ENCODE measurements at regions not wholly inside any gene's neighbourhood (a gene's known extent, or its start where the extent isn't known, plus 50 kb on each side); places are given as distances from the start of the nearest gene placed in this dataset.
"Not testable (repeated sequence)": the region's sequence is repeated elsewhere in the genome, so short reads cannot be mapped to it uniquely, and the experiment has no call there.

GRCh38 chr2:128613876-128614275 lies 295.2 kb upstream of the HS6ST1 start:
- no peaks in the 10 kb centered on the region for H3K36me3 ChIP-seq (ENCODE audit: insufficient read depth, low read length, poor library complexity, severe bottlenecking)
- DNase-seq (ENCODE audit: low spot score) = no peak
- ChIA-PET POLR2A (ENCODE audit: low non-redundant PET) (no interaction called here), CTCF (interaction anchor here (0.6 kb wide), 1 partner anchor 83 kb away, joined by 3 read pairs; no protein-coding TSS in a partner anchor)
- H3K4me1 ChIP-seq (ENCODE audit: insufficient read depth, low read length, poor library complexity, severe bottlenecking) = no peaks in the 10 kb centered on the region
- no peaks in the 10 kb centered on the region for H3K27me3 ChIP-seq (replicated peaks; ENCODE audit: insufficient read depth, low read depth, low read length, poor library complexity)
- intact Hi-C loops (cut with micrococcal nuclease; ENCODE audit: unreplicated experiment) = no loop called here
- no peak overlapping the region for H3K27ac ChIP-seq (ENCODE audit: low read depth, low read length, poor library complexity, severe bottlenecking)
- no peak overlapping the region for H3K4me3 ChIP-seq (ENCODE audit: low read depth, low read length, poor library complexity, severe bottlenecking)
- no peak for TF ChIP-seq EZH2 (IDR thresholded peaks at IDR 0.05; ENCODE audit: borderline replicate concordance, low read depth, low read length, poor library complexity, severe bottlenecking)
- TF ChIP-seq, protein P1, sequence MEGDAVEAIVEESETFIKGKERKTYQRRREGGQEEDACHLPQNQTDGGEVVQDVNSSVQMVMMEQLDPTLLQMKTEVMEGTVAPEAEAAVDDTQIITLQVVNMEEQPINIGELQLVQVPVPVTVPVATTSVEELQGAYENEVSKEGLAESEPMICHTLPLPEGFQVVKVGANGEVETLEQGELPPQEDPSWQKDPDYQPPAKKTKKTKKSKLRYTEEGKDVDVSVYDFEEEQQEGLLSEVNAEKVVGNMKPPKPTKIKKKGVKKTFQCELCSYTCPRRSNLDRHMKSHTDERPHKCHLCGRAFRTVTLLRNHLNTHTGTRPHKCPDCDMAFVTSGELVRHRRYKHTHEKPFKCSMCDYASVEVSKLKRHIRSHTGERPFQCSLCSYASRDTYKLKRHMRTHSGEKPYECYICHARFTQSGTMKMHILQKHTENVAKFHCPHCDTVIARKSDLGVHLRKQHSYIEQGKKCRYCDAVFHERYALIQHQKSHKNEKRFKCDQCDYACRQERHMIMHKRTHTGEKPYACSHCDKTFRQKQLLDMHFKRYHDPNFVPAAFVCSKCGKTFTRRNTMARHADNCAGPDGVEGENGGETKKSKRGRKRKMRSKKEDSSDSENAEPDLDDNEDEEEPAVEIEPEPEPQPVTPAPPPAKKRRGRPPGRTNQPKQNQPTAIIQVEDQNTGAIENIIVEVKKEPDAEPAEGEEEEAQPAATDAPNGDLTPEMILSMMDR (conservative IDR thresholded peaks at IDR 0.05; ENCODE audit: low read depth, low read length) = no peak
- no peaks in the 10 kb centered on the region for H3K9me3 ChIP-seq (ENCODE audit: low read depth, low read length, poor library complexity, severe bottlenecking)
- BruUV-seq (replicated peaks) = no TSS peak

DNA sequence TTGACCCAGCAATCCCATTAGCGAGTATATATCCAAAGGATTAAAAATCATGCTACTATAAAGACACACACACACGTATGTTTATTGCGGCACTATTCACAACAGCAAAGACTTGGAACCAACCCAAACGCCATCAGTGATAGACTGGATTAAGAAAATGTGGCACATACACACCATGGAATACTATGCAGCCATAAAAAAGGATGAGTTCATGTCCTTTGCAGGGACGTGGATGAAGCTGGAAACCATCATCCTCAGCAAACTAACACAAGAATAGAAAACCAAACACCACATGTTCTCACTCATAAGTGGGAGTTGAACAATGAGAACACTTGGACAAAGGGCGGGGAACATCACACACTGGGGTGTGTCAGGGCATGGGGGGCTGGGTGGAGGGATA lies 296.2 kb upstream of the HS6ST1 start:
- H3K27me3 ChIP-seq (replicated peaks; ENCODE audit: insufficient read depth, low read depth, low read length, poor library complexity); H3K9me3 ChIP-seq (ENCODE audit: low read depth, low read length, poor library complexity, severe bottlenecking); CTCF ChIA-PET; BruUV-seq (replicated peaks); POLR2A ChIA-PET (ENCODE audit: low non-redundant PET); H3K36me3 ChIP-seq (ENCODE audit: insufficient read depth, low read length, poor library complexity, severe bottlenecking); intact Hi-C loops (cut with micrococcal nuclease; ENCODE audit: unreplicated experiment); H3K27ac ChIP-seq (ENCODE audit: low read depth, low read length, poor library complexity, severe bottlenecking); H3K4me3 ChIP-seq (ENCODE audit: low read depth, low read length, poor library complexity, severe bottlenecking); H3K4me1 ChIP-seq (ENCODE audit: insufficient read depth, low read length, poor library complexity, severe bottlenecking); DNase-seq (ENCODE audit: low spot score): not testable (repeated sequence)

DNA sequence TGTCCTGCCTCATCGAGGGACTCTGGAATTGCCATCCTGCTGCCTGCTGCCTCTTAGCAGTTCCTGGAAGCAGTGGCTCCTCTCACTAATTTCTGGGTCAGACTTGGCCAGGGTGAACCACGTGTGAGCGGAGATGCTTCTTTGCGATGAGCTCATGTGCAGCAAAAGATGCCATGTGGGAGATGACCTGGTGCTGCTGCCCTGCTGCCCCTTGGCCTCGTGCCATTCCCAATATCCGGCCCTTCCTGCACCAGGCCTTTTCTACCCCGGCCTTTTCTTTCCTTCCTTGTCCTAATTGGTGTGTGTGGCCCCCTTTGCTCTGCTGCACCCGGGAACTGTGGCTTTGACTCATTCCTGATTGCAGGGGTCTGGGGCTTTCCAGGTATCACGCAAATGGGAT lies 296.9 kb upstream of the HS6ST1 start:
- BruUV-seq (replicated peaks) = no TSS peak
- TF ChIP-seq EZH2 (IDR thresholded peaks at IDR 0.05; ENCODE audit: borderline replicate concordance, low read depth, low read length, poor library complexity, severe bottlenecking) = no peak
- TF ChIP-seq, protein P1 (conservative IDR thresholded peaks at IDR 0.05; ENCODE audit: low read depth, low read length) = no peak
- H3K4me1 ChIP-seq (ENCODE audit: insufficient read depth, low read length, poor library complexity, severe bottlenecking) = no peaks in the 10 kb centered on the region
- no peaks in the 10 kb centered on the region for H3K9me3 ChIP-seq (ENCODE audit: low read depth, low read length, poor library complexity, severe bottlenecking)
- no peak for DNase-seq (ENCODE audit: low spot score)
- CTCF ChIA-PET = no interaction called here
- POLR2A ChIA-PET (ENCODE audit: low non-redundant PET) = no interaction called here
- H3K27ac ChIP-seq (ENCODE audit: low read depth, low read length, poor library complexity, severe bottlenecking) = no peak overlapping the region
- no peak overlapping the region for H3K4me3 ChIP-seq (ENCODE audit: low read depth, low read length, poor library complexity, severe bottlenecking)
- no peaks in the 10 kb centered on the region for H3K27me3 ChIP-seq (replicated peaks; ENCODE audit: insufficient read depth, low read depth, low read length, poor library complexity)
- intact Hi-C loops (cut with micrococcal nuclease; ENCODE audit: unreplicated experiment) = no loop called here
- H3K36me3 ChIP-seq (ENCODE audit: insufficient read depth, low read length, poor library complexity, severe bottlenecking) = no peaks in the 10 kb centered on the region

- Histone ChIP-seq H3K36me3 (ENCODE audit: insufficient read depth, low read length, poor library complexity, severe bottlenecking) (no peaks in the 10 kb centered on the region), H3K27ac (ENCODE audit: low read depth, low read length, poor library complexity, severe bottlenecking) (no peak overlapping the region), H3K4me1 (ENCODE audit: insufficient read depth, low read length, poor library complexity, severe bottlenecking) (no peaks in the 10 kb centered on the region), H3K4me3 (ENCODE audit: low read depth, low read length, poor library complexity, severe bottlenecking) (no peak overlapping the region), H3K27me3 (replicated peaks; ENCODE audit: insufficient read depth, low read depth, low read length, poor library complexity) (no peaks in the 10 kb centered on the region), H3K9me3 (ENCODE audit: low read depth, low read length, poor library complexity, severe bottlenecking) (no peaks in the 10 kb centered on the region)
- DNase-seq (ENCODE audit: low spot score) = no peak
- ChIA-PET CTCF (no interaction called here), POLR2A (ENCODE audit: low non-redundant PET) (no interaction called here)
- intact Hi-C loops (cut with micrococcal nuclease; ENCODE audit: unreplicated experiment) = no loop called here
- TF ChIP-seq, protein P1 (conservative IDR thresholded peaks at IDR 0.05; ENCODE audit: low read depth, low read length) = no peak
- TF ChIP-seq EZH2 (IDR thresholded peaks at IDR 0.05; ENCODE audit: borderline replicate concordance, low read depth, low read length, poor library complexity, severe bottlenecking) = no peak
- no TSS peak for BruUV-seq (replicated peaks)
Observed at GRCh38 chr2:128617029-128617590, 298.4 kb upstream of the HS6ST1 start.

Measured in A673 (cell line).